Activated CD8-positive, alpha-beta memory T cell treated with anti-CD3 and anti-CD28 coated beads for 4 hours (primary cell): ENCODE measurements at regions not wholly inside any gene's neighbourhood (a gene's known extent, or its start where the extent isn't known, plus 50 kb on each side); places are given as distances from the start of the nearest gene placed in this dataset.

Source experiments
- DNase-seq, 2 donors: peaks; one replicate each; pipeline ENCODE4 v3.0.0-alpha.2; 2020; ENCODE audit warnings: low read depth in 2 of 2

DNA sequence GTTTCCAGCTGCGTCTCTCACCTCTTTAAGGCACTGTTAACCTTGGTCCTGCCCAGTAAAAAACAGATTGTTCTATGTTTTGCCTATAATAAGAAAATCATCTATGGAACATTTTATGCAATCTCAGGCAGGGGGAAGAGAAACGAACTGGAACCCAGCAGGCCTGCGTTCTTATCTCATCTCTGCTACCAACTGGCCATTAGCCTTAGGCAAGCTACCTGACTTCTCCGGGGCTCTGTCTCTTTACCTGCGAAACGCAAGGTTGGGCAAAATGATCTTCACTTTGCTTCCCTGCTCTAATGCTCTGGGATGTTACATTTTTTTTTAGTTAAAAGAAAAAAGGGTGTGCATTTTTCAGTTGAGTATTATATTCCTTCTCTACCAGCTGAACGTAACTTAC, 70.5 kb upstream of the WIPF1 start:
- DNase-seq = no peak

DNA sequence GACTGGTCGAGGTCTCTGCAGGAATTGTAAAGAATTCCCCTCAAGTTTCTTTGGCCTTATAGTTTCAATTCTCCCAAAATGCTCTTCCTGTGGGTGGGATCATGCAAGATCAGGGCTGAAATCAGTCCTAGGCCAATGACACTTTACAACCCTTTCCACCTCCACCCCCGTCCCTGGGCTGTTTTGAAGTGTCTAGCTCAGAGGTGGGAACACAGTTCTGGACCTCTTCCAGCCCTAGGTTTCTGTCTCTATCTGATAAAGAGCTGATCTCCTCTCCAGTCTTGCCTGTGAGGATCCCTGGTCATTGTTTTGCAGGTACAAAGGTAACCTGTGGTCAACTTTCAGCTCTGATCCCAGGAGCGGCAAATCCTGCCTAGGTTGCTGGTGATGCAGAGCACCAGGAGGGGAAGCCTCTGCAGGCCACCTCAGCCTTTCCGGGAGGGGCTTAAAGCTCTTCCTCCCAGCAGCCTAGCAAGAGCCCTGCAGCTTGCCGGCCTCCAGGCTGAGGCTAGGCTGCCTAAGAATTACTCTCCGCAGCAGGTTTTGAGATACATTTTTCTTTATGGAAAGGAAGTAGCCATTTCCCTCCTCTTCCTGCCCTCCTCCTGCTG, 69.8 kb upstream of the WIPF1 start:
- DNase-seq = no peak

DNA sequence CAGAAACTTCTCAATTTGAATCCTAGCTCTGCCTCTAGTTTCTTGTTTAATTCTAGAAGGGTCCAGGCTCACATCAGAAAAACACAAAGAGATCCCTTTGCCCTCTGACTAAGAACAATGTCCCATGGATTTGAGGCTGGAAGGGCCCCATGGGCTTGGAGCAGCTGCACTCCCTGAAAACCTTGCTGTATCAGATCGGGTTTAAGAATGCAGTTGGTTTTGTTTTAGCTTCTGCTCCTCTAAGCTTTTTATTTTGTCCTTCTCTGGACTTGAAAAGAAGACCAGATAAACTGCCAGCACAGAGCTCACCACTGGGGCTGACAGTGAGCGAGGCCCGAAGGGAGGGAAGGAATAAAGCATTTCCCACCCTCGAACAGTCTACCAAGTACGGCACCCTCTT, 69.2 kb upstream of the WIPF1 start:
- DNase-seq = no peak

DNA sequence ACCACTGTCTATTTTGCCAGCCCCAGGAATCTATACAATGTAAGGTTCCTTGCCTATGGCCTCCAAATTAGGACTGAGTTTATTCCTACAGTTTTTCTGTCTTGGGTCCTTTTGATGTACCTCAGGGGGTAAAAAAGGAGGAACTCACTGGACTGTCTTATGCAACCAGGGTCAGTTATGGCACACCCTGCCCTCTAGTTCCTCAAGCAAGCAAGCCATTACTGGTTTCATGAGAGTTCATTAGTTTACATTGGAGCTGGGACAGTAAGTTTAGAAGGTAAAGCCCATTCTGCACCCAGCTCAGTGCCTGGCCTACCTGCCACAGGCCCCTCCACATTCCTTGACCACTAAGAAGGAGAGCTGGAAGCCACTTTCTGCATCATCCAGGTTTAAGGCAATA, 68.7 kb upstream of the WIPF1 start:
- no peak for DNase-seq

DNA sequence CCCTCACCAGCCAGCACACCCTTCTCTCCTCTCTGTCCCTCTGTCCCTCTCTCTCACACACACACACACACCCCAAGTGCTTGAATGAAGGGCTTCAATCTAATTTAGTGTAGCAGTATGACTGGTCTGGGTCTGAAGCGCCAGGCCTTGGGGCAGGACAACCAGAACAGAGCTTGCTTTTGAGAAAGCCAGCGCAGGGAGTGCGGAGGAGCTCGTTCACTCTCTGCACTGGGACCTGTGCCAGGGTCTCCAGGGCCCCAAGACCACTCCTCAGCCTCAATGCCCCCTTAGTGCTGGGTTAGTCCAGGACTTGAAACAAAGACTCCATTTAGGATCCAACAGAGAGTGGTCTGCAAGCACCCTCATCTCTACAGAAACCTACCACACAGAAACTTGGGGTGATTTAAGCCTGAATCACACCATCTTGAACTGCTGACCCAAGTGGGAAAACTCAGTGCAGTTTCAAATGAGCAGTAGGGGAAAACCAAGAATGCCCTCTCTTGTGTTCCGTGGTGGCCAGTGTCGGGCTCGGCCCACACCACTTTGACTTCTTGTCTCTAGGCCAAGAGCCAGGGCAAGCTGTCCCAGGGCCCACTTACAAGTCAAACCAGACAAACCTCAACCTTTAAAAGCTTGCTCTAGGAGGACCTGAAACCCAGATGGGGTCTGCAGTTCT, 66.6 kb upstream of the WIPF1 start:
- no peak for DNase-seq

DNA sequence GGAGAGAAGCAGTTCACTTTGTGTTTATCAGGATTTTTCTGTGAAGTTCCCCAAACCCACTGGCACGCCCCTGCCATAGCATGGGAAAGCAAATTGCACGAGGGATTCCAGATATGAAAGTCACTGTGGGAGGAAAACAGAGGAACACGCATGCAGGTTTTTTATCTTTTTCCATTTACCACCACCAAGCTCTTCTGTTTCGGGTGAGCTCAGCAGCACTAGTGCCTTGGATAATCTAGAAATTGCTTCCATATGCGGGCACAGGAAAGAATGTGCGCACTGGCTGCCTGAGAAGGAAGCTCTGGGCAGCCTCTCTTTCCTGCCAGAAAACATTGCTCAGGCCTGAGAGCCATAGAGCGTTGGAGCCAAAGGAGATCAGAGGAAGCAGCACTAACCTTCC, 65.9 kb upstream of the WIPF1 start:
- DNase-seq = no peak

DNA sequence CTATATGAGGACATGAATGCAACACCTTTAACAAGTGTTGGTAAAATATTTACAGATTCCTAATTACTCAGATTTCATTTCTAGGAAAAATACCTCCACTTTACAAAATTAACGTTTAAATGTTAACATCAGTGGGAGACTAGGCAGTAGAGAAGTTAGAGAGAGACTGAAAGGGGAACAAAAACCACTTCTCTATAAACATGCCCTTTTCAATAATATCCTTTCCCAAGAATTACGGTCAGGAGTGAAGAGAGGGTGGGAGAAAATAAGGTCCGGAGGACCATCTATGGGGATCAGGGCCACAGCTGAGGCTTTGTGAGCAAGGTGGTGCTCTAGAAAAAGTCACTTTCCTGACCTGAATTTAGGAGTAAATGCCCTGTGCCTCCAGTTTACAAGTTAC, 65.3 kb upstream of the WIPF1 start:
- no peak for DNase-seq

DNA sequence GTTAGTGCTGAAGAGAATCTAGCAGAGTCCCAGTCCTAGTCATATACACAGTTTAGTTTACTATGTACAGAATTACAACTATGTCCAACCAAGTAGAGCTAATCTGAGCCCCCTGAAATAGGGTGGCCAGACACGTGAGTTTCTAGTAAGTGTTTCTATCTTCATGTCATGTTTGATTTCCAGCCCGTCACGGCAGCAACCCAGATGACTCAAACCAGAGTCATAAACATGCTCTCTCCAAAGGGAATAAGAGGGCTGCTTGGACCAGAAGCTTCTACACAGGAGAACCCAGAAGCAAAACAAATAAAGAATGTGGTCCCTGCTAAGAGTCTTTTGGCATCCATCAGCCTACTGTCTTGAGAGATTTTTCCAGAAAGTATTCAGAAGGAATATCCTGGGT, 64.9 kb upstream of the WIPF1 start:
- no peak for DNase-seq

DNA sequence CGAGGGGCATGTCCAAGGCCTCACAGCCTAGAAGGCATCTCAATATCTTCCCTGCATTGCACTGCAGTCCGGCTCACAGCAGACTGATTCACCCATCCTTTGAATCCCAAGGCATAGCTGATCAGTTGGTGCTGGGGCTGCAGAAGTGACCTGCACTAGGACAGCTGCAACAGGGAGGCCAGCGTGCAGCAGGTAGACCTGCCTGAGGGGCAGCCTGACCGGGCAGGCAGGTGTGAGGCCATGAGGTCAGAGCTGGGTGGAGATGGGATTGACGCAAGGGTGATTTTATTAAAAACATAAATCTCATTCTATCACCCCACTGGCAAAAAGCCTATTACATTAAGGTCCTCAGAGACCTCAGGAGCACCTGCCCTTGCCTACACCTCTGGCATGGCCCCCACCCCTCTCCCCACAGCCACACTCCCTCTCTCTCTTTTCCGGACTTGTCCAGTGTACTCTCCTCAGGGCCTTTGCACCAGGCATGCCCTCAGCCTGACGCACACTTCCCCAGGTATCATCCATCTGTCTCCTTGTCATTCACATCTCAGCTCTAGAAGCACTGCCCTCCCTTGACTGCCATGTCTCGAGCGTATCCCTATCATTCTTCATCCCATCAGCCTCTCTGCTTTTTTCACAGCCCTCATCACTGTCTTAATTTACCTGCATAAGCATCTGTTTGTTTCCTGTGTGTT, 63.5 kb upstream of the WIPF1 start:
- DNase-seq = no peak

DNA sequence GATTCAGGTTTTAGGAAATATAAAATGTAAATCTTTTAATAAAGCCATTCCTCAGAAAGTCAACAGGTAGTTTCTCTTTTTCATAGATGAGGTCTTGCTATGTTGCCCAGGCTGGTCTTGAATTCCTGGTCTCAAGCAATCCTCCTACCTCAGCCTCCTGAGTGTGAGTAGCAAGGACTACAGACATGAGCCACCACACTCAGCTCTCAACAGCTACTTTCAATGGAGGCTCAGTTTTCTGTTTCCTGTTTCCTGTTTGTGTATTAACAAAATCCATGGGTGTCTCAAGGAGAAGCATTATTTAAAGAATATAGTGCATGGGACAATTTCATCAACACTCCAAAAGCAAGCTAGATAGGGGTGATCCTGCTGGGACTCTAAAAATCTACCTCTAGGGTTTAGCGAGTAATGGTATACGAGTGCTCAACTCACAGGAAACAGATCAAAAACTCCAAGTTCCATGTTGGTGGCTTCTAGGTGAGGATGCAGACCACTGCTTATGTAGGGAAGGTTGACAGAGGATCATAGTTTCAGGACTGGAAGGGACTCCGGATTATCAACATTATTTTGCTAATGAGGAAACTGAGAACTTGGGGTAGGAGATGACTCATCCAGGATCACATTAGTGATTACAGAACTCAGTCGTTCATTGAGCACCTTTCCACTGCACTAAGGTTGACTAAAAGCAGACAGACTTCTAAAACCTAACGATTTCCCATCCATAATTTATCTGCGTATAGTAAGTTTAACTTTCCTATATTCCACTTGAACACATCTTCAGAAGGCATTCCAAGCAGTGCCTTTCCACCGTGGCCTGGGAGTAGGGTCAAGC, 61.7 kb upstream of the WIPF1 start:
- DNase-seq = no peak

DNA sequence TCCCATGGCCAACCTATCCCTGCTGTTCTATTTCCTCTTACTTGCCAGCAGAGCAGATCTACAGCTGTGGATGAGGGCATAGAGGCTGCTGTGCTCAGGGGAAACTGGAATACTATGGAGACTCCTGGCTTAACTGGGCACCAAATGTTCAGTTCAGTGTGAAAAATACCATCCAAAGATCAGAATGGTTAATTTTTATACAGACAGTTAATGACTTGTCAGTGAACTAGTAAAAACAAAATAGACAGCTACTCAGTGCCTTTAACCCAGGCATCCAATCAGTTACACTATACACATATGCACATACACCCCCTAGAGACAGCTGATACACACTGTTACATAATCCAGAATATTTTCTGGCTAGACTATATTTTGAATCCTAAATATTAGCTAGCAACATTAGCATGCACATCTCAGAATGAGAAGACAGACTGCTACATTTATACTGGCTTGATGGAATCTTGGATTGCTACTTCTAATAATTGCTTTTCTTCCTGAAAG, 59.1 kb upstream of the WIPF1 start:
- no peak for DNase-seq

DNA sequence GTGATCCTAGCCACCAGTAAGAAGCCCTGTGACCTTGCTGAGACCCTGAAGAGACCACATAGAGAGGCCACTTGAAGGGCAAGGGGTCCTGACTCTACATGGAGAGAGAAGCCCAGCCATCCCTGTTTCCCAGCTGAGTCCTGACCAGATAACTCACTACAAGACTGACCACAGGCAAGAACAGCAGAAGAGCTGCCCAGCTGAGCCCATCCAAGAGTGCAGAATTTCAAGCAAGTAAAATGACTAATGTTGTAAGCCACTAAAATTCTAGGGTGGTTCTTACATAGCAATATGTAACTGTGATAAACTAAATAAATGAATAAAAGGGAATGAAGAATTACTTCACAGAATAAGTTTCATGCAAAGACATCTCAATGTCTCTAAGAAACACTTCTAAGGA, 58.4 kb upstream of the WIPF1 start:
- DNase-seq = no peak

DNA sequence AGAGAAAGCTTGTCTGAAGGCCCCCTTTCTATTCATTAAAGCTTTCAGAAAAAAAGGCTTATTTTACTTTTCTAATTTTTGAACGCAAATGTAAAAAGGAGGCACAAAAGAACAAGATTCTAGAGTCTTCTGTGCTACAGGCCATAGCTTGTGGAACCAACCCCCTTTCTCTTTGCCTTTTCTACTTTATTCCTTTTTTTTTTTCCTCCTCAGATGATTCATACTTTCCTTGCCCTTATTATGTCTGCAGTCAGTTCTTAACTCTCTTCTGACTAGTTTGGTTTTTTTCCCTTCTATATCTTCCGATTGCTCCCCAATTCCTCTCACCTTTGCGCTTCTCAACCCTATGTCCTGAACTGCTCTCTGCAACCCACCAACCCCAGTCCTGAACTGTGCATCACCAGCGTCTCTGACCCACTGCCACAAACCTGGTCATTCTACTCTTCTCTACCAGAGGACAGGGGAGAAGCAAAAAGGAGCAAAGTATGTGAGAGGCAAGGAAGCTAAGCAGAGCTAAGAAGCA, 56.9 kb upstream of the WIPF1 start:
- DNase-seq = no peak

DNA sequence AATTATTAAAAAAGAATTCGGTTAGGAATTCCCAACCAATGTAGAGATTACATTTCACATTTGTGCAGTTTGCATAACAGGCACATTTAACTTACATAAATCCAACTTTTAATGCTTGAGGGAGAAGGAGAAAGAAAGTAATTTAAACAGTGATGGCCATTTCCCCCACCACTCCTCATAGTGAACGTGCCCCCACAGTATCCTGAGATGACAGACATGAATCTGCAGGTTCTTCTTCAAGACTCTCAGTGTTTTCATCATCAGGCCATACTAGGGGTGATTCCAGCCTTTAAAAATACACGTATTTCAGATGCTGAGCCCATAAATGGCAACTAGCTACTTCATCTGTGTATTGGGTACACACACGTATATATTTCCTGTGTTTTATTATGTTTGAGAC, 51.3 kb upstream of the WIPF1 start:
- no peak for DNase-seq
